WERI-Rb-1 (cell line): ENCODE measurements at regions not wholly inside any gene's neighbourhood (a gene's known extent, or its start where the extent isn't known, plus 50 kb on each side); places are given as distances from the start of the nearest gene placed in this dataset.

Experiments
- DNase-seq: peaks from one replicate; pipeline ENCODE4 v3.0.0-alpha.2; 2020
- H3K27ac ChIP-seq: fragments of 250-450 bp; sonication (Bioruptor Pico); 2 replicates; pipeline ENCODE4 v1.5.1; 2020; ENCODE audit warnings: mild to moderate bottlenecking, moderate library complexity
- H3K27me3 ChIP-seq: fragments of 250-450 bp; sonication (Bioruptor Pico); 2 replicates; pipeline ENCODE4 v1.5.1; 2021; ENCODE audit warnings: mild to moderate bottlenecking, low read depth, moderate library complexity; ENCODE audit not compliant: insufficient read depth, severe bottlenecking
- H3K36me3 ChIP-seq: fragments of 250-450 bp; sonication (Bioruptor Pico); 2 replicates; pipeline ENCODE4 v1.5.1; 2020; ENCODE audit warnings: mild to moderate bottlenecking, moderate library complexity
- H3K4me3 ChIP-seq: 2 replicates; pipeline ENCODE4 v1.5.1; 2011; ENCODE audit warnings: low read depth, mild to moderate bottlenecking, control low read depth, low read length
- H3K9me3 ChIP-seq: fragments of 250-450 bp; sonication (Bioruptor Pico); 2 replicates; pipeline ENCODE4 v1.5.1; 2021; ENCODE audit warnings: mild to moderate bottlenecking, moderate library complexity; ENCODE audit not compliant: severe bottlenecking
- CTCF ChIP-seq: IDR thresholded peaks from 2 replicates; pipeline ENCODE4 v1.5.1; 2011; ENCODE audit warnings: low read depth, mild to moderate bottlenecking, control low read depth, inconsistent platforms, low read length

GRCh38 chr6:125354649-125355048 lies 52.9 kb upstream of the HDDC2 start:
- H3K4me3 ChIP-seq = no peak overlapping the region
- DNase-seq = no peak
- no peaks in the 10 kb centered on the region for H3K36me3 ChIP-seq
- no peak overlapping the region for H3K27ac ChIP-seq
- H3K9me3 ChIP-seq = no peaks in the 10 kb centered on the region
- TF ChIP-seq CTCF = no peak
- no peaks in the 10 kb centered on the region for H3K27me3 ChIP-seq

GRCh38 chr6:125356884-125357283 lies 55.1 kb upstream of the HDDC2 start:
- no peak for DNase-seq
- TF ChIP-seq CTCF = no peak

GRCh38 chr6:125357515-125358256 lies 55.9 kb upstream of the HDDC2 start:
- no peak overlapping the region for H3K27ac ChIP-seq
- DNase-seq = no peak
- H3K4me3 ChIP-seq = no peak overlapping the region
- TF ChIP-seq CTCF = no peak
- no peaks in the 10 kb centered on the region for H3K27me3 ChIP-seq
- H3K36me3 ChIP-seq = no peaks in the 10 kb centered on the region
- no peaks in the 10 kb centered on the region for H3K9me3 ChIP-seq

More at GRCh38 chr6:125356884-125357283, 55.1 kb upstream of the HDDC2 start:
- H3K27ac ChIP-seq = no peak overlapping the region
- H3K9me3 ChIP-seq = no peaks in the 10 kb centered on the region
- H3K27me3 ChIP-seq = no peaks in the 10 kb centered on the region
- H3K4me3 ChIP-seq = no peak overlapping the region
- H3K36me3 ChIP-seq = no peaks in the 10 kb centered on the region

GRCh38 chr6:125358898-125359297 lies 57.1 kb upstream of the HDDC2 start:
- TF ChIP-seq CTCF = no peak
- no peak for DNase-seq
- Histone ChIP-seq H3K36me3 (no peaks in the 10 kb centered on the region), H3K4me3 (no peak overlapping the region), H3K27ac (no peak overlapping the region), H3K9me3 (no peaks in the 10 kb centered on the region), H3K27me3 (no peaks in the 10 kb centered on the region)

- DNase-seq = no peak
- Histone ChIP-seq H3K4me3 (no peak overlapping the region), H3K9me3 (no peaks in the 10 kb centered on the region), H3K36me3 (no peaks in the 10 kb centered on the region), H3K27ac (no peak overlapping the region), H3K27me3 (no peaks in the 10 kb centered on the region)
- no peak for TF ChIP-seq CTCF
Observed at GRCh38 chr6:125361868-125362267, 60.1 kb upstream of the HDDC2 start.
